Esophagus squamous epithelium (tissue), 4 donors: ENCODE measurements at regions not wholly inside any gene's neighbourhood (a gene's known extent, or its start where the extent isn't known, plus 50 kb on each side); places are given as distances from the start of the nearest gene placed in this dataset.

ENCODE experiments used
- CTCF ChIP-seq, 6 experiments: fragments of 450-650 bp in 4 of 6; fragments of 200-600 bp in 2 of 6; sonication (generic) in 2 of 6; IDR thresholded peaks; one replicate each; pipeline ENCODE4 v1.5.1; 2016 to 2019; ENCODE audit warnings: antibody characterized with exemption in 6 of 6, mild to moderate bottlenecking in 4 of 6, moderate library complexity in 4 of 6
- POLR2A ChIP-seq, 4 donors: fragments of 450-650 bp; IDR thresholded peaks; one replicate each; pipeline ENCODE4 v1.6.1; 2017; ENCODE audit warnings: antibody characterized with exemption in 4 of 4, mild to moderate bottlenecking in 4 of 4, moderate library complexity in 3 of 4

- no peak for TF ChIP-seq CTCF (IDR thresholded peaks at IDR 0.05)
- no peak for TF ChIP-seq POLR2A (IDR thresholded peaks at IDR 0.05)
Measured at GRCh38 chr9:95572381-95573151, 55.8 kb upstream of the PTCH1 start.
